ENCODE measurements at regions not wholly inside any gene's neighbourhood (a gene's known extent, or its start where the extent isn't known, plus 50 kb on each side); places are given as distances from the start of the nearest gene placed in this dataset.

DNA sequence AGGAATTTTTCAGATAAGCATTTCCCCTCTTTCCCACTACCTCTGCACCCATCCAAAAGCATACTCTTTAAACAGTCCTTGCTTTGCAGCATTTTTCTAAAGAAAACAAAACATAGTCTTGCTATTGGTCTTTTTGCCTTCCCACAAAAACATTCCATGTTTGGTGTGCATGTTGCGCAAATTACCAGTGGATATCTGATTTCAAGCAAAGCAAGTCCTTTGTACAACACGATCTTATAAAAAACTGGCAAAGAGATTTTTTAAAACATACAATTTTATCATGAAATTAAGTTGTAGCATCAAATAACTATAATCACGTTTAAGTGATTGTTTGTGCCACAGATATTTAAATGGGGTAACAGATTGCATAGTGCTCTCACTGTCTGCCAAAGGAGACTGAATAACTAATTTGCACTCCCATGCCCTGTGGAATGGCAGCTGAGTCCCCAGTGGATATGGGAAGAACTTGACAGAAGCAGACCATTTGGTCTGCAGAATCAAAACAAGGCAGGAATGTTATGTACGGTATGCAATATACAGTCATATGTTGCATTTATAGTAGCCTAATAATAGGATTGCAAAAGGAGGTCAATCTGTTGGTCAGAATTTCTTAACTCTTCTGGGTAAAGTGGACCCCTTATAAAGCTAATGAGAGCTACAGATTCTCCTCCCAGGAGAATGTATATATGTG is 285.7 kb downstream of the TBC1D4 start (continued):
- TF ChIP-seq RREB1 (CRISPR knock-in tag; IDR thresholded peaks at IDR 0.05) (no peak), SP2 (IDR thresholded peaks at IDR 0.05; ENCODE audit: extremely low read depth, low read depth, low read length, poor library complexity, severe bottlenecking) (no peak), MGA (IDR thresholded peaks at IDR 0.05) (no peak), MECOM (CRISPR knock-in tag; IDR thresholded peaks at IDR 0.05) (no peak)

All from K562 (cell line).